ENCODE measurements at regions not wholly inside any gene's neighbourhood (a gene's known extent, or its start where the extent isn't known, plus 50 kb on each side); places are given as distances from the start of the nearest gene placed in this dataset.

- no peak for DNase-seq
Measured at GRCh38 chr6:163841326-163841725, 426.8 kb downstream of the QKI start.

- no peak for DNase-seq
Measured at GRCh38 chr6:163840880-163841279, 426.4 kb downstream of the QKI start.

DNA sequence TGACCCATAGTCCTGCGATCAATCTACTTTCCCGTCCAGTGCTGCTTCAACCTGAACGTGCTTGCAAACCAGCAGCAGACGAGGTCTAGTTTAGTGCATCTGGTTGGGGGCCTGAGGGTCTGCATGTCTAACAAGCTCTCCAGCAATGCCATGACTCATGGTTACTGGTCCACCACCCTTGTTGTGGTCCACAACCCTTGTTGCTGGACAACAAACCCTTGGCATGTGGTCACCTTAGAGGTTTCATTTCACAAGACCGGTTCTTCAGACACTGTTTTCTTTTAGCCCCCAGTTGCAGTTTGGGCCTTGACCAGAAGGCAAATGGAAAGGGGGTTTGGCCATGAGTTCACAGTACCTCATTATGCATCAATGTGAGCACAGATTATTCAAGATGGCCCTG is 424.8 kb downstream of the QKI start:
- DNase-seq, result no peak

DNA sequence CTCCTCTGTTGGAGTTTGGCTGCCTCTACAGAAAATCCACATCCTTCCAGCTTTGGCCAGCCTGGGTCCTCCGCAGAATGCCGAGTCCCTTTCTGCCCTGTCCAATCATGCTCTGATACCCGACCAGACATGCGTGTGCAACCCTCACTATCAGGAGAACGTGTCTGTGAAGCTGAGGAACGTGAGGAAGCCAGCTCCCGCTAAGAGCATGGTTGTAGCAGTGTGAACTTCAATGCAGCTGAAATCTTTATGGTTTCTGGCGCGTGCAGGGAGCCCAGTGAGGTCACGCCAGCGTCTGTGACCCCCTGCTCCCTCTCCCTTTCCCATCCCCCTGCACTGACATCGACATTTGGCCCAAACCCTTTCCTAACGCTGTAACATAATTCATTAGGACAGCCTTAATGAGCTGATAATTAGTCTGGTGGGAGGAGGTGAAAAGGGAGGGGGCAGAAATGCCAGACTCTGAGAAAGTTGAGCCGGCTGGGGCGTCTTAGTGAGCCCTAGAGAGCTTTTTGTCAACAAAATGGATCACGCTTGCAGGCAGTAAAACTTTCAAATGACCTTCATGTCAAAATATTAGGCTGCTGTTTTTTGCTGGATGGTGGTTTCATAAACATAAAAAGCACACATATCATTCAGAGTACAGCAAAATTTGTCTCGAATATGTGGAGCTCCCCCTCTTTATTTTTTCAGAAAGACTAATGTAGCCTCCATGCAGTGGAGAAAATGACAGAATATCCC is 423.3 kb downstream of the QKI start:
- DNase-seq, result no peak

DNA sequence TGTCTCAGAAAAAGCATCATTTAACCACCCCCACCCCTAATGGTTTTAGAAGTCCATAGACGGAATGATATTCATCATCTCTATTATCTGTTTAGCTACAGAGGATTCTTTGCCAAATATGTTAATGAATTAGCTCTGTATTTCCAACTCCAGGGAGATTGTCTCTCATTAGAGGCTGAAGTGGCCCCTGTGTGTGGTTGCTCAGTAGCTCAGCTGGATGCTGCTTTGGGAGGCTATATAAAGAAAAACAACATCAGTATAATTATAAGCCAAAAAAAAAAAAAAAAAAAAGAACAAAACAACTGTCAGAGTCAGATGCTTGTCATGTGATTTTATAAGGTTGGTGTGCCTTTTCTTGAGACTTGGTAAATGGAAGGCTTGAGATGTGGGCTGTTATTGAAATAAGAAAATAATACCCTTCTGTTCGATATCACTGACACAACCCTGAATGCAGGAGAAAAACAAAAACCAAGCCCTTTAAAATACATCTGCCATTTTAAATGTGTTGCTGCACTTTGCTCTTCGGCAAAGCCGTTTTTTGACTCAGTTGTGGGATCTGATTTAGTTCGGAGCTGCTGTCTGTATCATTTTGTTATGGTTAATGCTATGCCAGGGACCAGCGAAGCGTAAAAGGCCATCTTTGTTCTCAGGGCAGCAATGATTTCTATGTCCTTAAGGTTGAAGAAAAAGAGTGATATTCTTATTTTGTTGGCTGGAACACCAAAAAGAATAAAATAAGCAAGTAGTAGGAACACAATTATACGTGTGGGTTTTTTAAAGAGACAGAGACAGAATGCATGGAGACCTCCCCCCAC is 422.6 kb downstream of the QKI start:
- DNase-seq, result no peak

DNA sequence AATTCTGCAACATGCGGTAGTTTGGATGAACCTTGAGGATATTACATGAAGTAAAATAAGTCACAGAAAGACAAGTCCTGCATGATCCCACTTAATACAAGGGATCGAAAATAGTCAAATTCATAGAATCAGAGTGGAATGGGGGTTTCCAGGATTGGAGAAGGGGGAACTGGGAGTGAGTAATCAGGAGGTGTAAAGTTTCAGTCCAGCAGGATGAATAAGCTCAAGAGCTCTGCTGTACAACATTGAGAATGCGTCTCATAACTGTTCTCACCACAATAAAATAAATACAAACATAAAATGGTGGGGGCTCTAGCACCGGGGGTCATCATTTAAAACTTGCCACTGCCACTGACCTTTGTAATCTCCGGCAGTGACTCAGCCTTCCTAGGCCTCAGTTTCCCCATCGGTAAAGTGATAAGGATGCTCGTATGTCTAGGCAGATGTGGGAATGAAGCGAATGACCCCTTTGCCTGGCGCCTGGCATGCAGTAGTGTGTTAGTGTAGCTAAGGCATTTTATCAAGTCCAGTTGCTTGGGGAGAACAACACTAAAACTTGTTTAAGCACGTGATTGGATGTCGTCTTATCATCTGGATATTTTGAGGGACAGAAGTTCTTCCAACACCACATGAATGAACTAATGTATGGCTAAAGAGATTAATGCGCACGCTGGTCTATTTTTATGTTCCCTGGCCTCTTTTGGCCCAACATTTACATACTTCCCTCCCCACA is 421.1 kb downstream of the QKI start:
- DNase-seq, result no peak

DNA sequence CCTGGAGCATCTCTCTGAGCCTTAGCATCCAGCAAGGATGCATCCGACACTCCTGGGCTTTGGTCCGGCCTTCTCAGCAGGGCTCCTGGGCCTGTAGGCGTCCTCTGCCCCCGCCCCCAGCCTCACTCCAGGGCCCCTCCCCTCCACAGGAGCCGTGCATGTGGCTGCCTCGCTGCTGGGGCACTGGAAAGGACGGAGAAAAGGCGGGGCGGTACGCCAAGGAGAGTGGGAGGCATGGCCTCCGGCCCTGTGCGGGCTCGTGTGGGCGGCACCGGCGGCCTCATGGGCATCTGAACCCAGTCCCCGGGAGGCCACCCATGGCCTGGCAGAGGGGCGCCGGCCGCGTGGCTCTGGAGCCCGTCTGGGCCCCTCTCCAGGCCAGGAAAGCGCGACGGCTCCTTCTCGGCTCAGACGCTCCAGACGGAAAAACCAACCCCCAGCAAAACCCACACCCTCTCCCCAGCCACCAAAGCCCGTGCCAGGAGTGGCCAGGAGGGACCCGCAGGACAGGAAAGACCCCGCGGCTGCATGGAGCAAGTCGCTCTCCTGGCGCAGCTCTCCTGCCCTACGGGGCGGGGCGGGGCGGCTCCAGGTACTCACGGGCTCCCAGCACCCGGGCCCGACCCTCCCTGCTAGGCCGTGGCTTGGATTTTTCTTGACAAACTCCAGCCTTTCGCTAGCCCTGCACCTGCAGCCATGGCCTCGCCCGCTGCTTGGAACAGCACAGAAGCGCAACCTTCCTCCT is 419.9 kb downstream of the QKI start:
- no peak for DNase-seq

DNA sequence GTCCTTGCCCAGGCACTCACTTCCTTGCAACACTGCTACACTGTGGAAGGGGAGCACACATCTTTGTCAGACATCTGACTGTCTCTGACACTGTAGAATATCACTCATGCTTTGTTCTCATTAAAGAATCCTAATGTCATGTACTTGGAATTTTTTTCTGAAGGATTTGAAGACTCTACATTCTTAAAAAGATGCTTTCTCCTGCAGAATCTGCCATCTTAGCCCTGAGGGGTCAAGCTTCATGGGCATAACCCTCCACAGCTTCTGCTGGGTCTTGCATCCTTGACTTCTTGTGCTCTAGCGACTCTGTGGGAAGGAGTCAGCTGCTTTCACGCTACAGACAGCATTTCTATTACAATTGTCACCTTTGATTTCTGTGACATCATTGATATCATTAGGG is 417.2 kb downstream of the QKI start:
- DNase-seq, result no peak

DNA sequence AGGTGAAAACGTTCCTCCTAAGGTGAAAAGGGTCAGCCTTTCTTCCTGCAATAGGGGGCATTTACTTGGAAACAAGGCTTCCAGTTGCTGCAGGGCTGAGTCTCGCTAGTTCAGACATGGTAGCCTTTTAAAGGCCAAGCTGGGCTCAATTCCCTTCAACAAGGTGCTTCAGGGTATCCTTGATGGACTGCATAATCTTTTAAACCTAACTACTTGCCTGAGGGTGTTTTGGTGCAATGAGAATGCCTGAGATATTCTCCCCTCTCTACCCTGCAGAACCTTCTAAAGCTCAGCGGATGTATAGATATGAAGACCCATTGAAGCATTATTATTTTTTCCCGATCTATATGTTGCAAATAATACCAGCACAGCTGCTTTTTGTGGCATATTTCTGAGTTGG is 416.1 kb downstream of the QKI start:
- DNase-seq, result no peak

GRCh38 chr6:163828038-163828795 is 413.7 kb downstream of the QKI start:
- no peak for DNase-seq

DNA sequence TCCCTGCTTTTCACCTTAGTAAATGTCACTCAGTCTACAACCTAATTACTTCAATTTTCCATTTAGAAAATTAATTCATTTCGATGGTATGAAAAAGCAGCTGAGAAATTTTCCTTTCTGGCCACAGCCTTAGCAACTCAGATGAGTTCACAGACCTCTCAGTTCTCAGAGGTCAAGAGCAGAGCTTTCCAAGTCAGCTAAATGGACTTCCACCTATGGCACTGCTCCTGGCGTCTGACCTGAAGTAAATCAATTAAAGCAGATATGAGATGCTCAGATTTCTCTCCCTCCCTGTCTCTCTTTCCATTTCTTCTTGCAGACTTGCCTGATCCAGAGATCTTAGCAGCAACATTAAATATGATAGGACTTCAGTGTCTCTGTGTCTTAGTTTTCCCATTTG is 412.6 kb downstream of the QKI start:
- DNase-seq, result no peak

DNA sequence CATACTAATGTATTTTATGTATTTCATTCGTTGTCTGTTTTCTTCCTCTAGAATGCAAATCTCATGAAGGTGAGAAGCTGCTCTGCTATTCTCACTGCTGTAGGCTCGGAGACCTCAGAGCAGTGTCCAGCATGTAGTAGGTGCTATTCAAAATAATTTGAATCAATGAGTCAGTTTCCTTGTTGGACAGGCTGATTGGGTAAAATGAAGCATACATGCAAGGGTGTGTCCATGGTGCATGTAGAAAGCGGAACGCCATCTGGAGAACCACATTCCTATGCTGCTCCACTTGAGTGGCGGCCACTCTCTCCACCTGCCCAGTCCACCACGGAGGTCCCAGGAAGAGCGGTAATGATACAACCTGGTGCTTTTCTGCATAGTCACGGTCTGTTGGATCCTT is 412.1 kb downstream of the QKI start:
- no peak for DNase-seq

DNA sequence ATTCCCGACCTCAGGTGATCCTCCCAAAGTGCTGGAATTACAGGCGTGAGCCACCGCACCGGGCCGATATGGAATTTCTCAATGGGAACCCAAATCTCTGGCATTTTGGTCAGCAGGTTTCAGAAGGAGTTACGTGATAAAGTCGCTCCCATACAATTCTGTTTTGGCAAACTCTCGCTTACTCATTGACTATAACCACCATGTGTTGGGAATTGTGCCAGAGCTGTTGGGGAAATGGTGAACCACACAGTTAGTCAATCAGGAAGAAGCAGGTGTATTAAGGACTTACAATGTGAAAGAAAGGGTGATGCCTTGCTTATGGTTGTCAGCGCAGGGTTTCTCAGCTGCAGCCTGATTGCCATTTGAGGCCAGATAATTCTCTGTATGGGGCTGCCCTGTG is 410.5 kb downstream of the QKI start:
- no peak for DNase-seq

DNA sequence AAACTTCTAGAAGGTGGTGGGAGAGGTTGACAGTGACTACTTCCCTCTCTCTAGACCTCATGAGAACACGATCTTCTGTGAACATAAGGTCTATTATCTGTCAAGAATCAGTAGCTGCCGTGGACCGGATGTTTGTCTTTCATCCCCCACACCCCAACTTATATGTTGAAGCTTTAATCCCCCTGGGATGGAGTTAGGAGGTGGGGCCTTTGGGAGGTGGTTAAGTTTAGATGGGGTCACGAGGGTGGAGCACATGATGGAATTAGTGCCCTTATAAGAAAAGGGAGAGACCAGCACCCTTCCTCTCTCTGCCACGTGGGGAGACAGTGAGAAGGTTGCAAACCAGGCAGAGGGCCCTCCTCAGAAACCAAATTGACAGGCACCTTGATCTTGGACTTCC is 409.1 kb downstream of the QKI start:
- no peak for DNase-seq

GRCh38 chr6:163820745-163821458 is 406.4 kb downstream of the QKI start:
- no peak for DNase-seq

DNA sequence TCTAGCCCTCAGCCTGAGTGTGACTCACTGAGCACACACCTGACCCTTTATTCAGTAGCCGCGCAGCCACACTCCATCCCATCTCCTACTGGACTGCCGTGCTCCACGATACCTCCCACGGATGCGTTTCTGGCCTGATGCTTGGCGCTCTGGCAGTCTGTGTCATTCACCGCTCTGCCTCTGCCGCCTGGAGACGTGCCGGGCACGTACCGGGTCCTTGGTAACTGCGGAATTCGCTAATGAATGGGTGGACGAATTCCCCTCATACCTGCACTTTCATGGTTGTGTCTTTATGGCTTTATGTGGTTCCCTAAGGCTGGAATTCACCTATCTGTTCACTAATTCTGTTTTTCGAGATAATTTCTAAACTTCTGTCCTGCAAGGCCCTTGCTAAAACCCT is 405.7 kb downstream of the QKI start:
- no peak for DNase-seq

- DNase-seq, result no peak
Measured at GRCh38 chr6:163818719-163819118, 404.2 kb downstream of the QKI start.

DNA sequence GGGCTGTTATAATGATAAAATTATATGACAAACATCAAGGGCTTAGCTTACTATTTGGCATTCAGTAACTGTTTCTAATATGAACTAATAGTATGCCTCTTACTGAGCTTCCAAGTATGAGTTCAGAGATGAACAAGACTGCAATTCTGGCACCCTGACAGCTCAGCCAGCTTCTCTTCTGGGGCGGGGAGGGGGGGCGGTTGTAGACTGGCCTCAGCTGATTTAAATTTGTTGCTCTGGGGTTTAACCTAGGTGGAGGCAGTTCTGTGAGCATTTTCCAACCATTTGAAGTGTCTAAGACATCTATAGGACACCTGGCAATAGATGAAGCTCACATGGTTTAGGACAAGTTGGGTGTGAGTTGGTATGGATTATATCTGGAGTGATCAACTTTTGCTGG is 401.9 kb downstream of the QKI start:
- no peak for DNase-seq

DNA sequence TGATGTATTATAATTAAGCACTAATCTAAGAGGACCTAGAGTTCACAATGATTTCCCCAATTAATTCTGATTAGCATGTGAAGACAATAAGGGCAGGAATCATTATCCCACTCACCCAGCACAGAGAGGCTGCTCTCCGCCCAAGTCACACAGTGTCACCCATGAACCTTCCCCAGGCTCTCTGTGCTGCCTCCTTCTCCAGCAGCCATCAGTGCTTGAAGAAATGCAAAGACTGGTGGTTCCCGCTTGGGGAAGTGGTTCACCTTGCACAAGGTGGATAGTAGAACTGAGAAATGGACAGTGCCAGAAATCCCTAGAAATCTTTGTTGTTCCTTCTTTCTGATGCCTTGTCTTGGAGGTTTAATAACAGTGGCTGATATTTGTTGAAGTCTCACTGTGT is 401.3 kb downstream of the QKI start:
- DNase-seq, result no peak

- DNase-seq, result peak; percentile 20
Measured at GRCh38 chr6:163814494-163815364, 400.2 kb downstream of the QKI start.
